ENCODE measurements at regions not wholly inside any gene's neighbourhood (a gene's known extent, or its start where the extent isn't known, plus 50 kb on each side); places are given as distances from the start of the nearest gene placed in this dataset.

- TF ChIP-seq ZNF449 (tag by site-specific recombination; IDR thresholded peaks at IDR 0.05) (peak; percentile 36; the same call in 1 of the 2 replicates), GLIS1 (tag by site-specific recombination; IDR thresholded peaks at IDR 0.05) (peak; percentile 82), ZNF473 (tag by site-specific recombination; IDR thresholded peaks at IDR 0.05) (no peak), ZNF112 (tag by site-specific recombination; IDR thresholded peaks at IDR 0.05) (no peak), ZSCAN5A (tag by site-specific recombination; IDR thresholded peaks at IDR 0.05) (no peak), ZBTB20 (tag by site-specific recombination; IDR thresholded peaks at IDR 0.05) (no peak), ZNF514 (tag by site-specific recombination; IDR thresholded peaks at IDR 0.05) (no peak), ZIC2 (tag by site-specific recombination; IDR thresholded peaks at IDR 0.05) (peak; percentile 81), ZNF416 (tag by site-specific recombination; IDR thresholded peaks at IDR 0.05) (no peak), ZNF18 (tag by site-specific recombination; IDR thresholded peaks at IDR 0.05) (0 out of 2 replicates have a peak, but pooled peaks have one; percentile 11), ZNF677 (tag by site-specific recombination; IDR thresholded peaks at IDR 0.05) (no peak), TCF7L2 (IDR thresholded peaks at IDR 0.05; ENCODE audit: borderline replicate concordance, low read depth, low read length) (peak; percentile 91), ATF2 (tag by site-specific recombination; IDR thresholded peaks at IDR 0.05; ENCODE audit: low read depth) (no peak), ZNF670 (tag by site-specific recombination; IDR thresholded peaks at IDR 0.05; ENCODE audit: low read depth) (no peak), ZNF621 (tag by site-specific recombination; IDR thresholded peaks at IDR 0.05) (no peak), ZNF324 (tag by site-specific recombination; IDR thresholded peaks at IDR 0.05) (no peak), GLI4 (tag by site-specific recombination; IDR thresholded peaks at IDR 0.05) (no peak), ZNF768 (tag by site-specific recombination; IDR thresholded peaks at IDR 0.05) (no peak), ZNF391 (tag by site-specific recombination; IDR thresholded peaks at IDR 0.05; ENCODE audit: borderline replicate concordance, low read depth) (no peak), ZNF626 (tag by site-specific recombination; IDR thresholded peaks at IDR 0.05) (no peak)
These were observed 291.3 kb upstream of the CRY1 start (continued) for GRCh38 chr12:107384645-107385044.

GRCh38 chr12:107385509-107385908 lies 292.2 kb upstream of the CRY1 start:
- CTCF ChIA-PET, result interaction anchor here (1.2 to 1.5 kb wide), 2 partner anchors 20 to 57 kb away, joined by 3 to 5 read pairs; no protein-coding TSS in a partner anchor
- Histone ChIP-seq H3K36me3 (ENCODE audit: control insufficient read depth in 2 of 2, insufficient read depth in 1 of 2, low read length in 2 of 2) (no peaks in the 10 kb centered on the region), H3K27ac (ENCODE audit: extremely low read depth, low read depth, low read length) (no peak overlapping the region), H3K4me1 (ENCODE audit: control insufficient read depth, insufficient read depth, low read length) (peaks cover 10% of the 10 kb centered on the region), H3K4me3 (ENCODE audit: low read depth, low read length) (no peak overlapping the region), H3K9me3 (ENCODE audit: control insufficient read depth, insufficient read depth, low read depth, low read length) (no peaks in the 10 kb centered on the region; the same call in 1 of the 2 replicates)
- POLR2A ChIA-PET, result no interaction called here
- TF ChIP-seq ZNF133 (tag by site-specific recombination; IDR thresholded peaks at IDR 0.05) (no peak), ZNF10 (tag by site-specific recombination; IDR thresholded peaks at IDR 0.05) (no peak), ZNF624 (tag by site-specific recombination; IDR thresholded peaks at IDR 0.05) (no peak), PRDM1 (tag by site-specific recombination; IDR thresholded peaks at IDR 0.05) (no peak), ZNF768 (tag by site-specific recombination; IDR thresholded peaks at IDR 0.05) (no peak), ZNF391 (tag by site-specific recombination; IDR thresholded peaks at IDR 0.05; ENCODE audit: borderline replicate concordance, low read depth) (no peak), SCRT2 (tag by site-specific recombination; IDR thresholded peaks at IDR 0.05) (no peak), ZNF362 (tag by site-specific recombination; IDR thresholded peaks at IDR 0.05) (no peak), ZNF677 (tag by site-specific recombination; IDR thresholded peaks at IDR 0.05) (no peak), ZIC2 (tag by site-specific recombination; IDR thresholded peaks at IDR 0.05) (peak; percentile 32; the same call in 1 of the 2 replicates), ZNF341 (tag by site-specific recombination; IDR thresholded peaks at IDR 0.05; ENCODE audit: low read depth) (0 out of 2 replicates have a peak, but pooled peaks have one; percentile 20), ZNF223 (tag by site-specific recombination; IDR thresholded peaks at IDR 0.05) (no peak)
